ENCODE measurements at regions not wholly inside any gene's neighbourhood (a gene's known extent, or its start where the extent isn't known, plus 50 kb on each side); places are given as distances from the start of the nearest gene placed in this dataset.

GRCh38 chr1:216905137-216905536 is 181.9 kb upstream of the ESRRG start:
- Histone ChIP-seq H2AFZ (no peak overlapping the region), H3K4me3 (no peak overlapping the region), H3K27ac (no peak overlapping the region), H3K9me2 (ENCODE audit: insufficient read depth) (no peaks in the 10 kb centered on the region), H3K9me3 (ENCODE audit: low read depth) (no peaks in the 10 kb centered on the region), H3K4me2 (ENCODE audit: unreplicated experiment) (no peak overlapping the region), H4K20me1 (ENCODE audit: insufficient read depth) (no peaks in the 10 kb centered on the region), H3F3A (ENCODE audit: insufficient read depth) (no peaks in the 10 kb centered on the region), H3K4me1 (ENCODE audit: insufficient read depth) (no peaks in the 10 kb centered on the region), H3K79me2 (ENCODE audit: insufficient read depth) (no peaks in the 10 kb centered on the region), H3K36me3 (ENCODE audit: low read depth) (no peaks in the 10 kb centered on the region), H3K27me3 (replicated peaks; ENCODE audit: insufficient read depth) (no peaks in the 10 kb centered on the region), H3K9ac (no peak overlapping the region)
- TF ChIP-seq EZH2phosphoT487 (IDR thresholded peaks at IDR 0.05; ENCODE audit: insufficient read depth, low read depth) (no peak), EZH2 (IDR thresholded peaks at IDR 0.05; ENCODE audit: insufficient read depth, poor library complexity, severe bottlenecking) (no peak)
- 39 to 51% methylated on average over 5 of the region's 5 CpGs for WGBS, 2 experiments (ENCODE audit: low coverage in 1 of 2, low lambda C conversion rate in 2 of 2, missing lambda C conversion rate in 2 of 2)
- in situ Hi-C loops (cut with MboI) = no loop called here
- no peak for DNase-seq

GRCh38 chr1:216904471-216904870 is 181.2 kb upstream of the ESRRG start:
- no peaks in the 10 kb centered on the region for H3K9me3 ChIP-seq (ENCODE audit: low read depth)
- no peaks in the 10 kb centered on the region for H3K9me2 ChIP-seq (ENCODE audit: insufficient read depth)
- H3K4me3 ChIP-seq = no peak overlapping the region
- H3K9ac ChIP-seq = no peak overlapping the region
- H3K27ac ChIP-seq = no peak overlapping the region
- no peaks in the 10 kb centered on the region for H3K36me3 ChIP-seq (ENCODE audit: low read depth)
- H3F3A ChIP-seq (ENCODE audit: insufficient read depth) = no peaks in the 10 kb centered on the region
- no peaks in the 10 kb centered on the region for H3K79me2 ChIP-seq (ENCODE audit: insufficient read depth)
- in situ Hi-C loops (cut with MboI) = no loop called here
- no peaks in the 10 kb centered on the region for H3K4me1 ChIP-seq (ENCODE audit: insufficient read depth)
- H3K4me2 ChIP-seq (ENCODE audit: unreplicated experiment) = no peak overlapping the region
- DNase-seq = no peak
- H4K20me1 ChIP-seq (ENCODE audit: insufficient read depth) = no peaks in the 10 kb centered on the region
- no peak overlapping the region for H2AFZ ChIP-seq
- H3K27me3 ChIP-seq (replicated peaks; ENCODE audit: insufficient read depth) = no peaks in the 10 kb centered on the region
- TF ChIP-seq EZH2 (IDR thresholded peaks at IDR 0.05; ENCODE audit: insufficient read depth, poor library complexity, severe bottlenecking) (no peak), EZH2phosphoT487 (IDR thresholded peaks at IDR 0.05; ENCODE audit: insufficient read depth, low read depth) (no peak)
- WGBS, 2 experiments (ENCODE audit: low coverage in 1 of 2, low lambda C conversion rate in 2 of 2, missing lambda C conversion rate in 2 of 2) = 40 to 43% methylated on average over 7 of the region's 7 CpGs

GRCh38 chr1:216903382-216903740 is 180.1 kb upstream of the ESRRG start:
- no peaks in the 10 kb centered on the region for H3K9me2 ChIP-seq (ENCODE audit: insufficient read depth)
- H3K27me3 ChIP-seq (replicated peaks; ENCODE audit: insufficient read depth) = no peaks in the 10 kb centered on the region
- H4K20me1 ChIP-seq (ENCODE audit: insufficient read depth) = no peaks in the 10 kb centered on the region
- H3K4me3 ChIP-seq = no peak overlapping the region
- no peak overlapping the region for H3K9ac ChIP-seq
- H3K9me3 ChIP-seq (ENCODE audit: low read depth) = no peaks in the 10 kb centered on the region
- in situ Hi-C loops (cut with MboI) = no loop called here
- 18 to 19% methylated on average over 2 of the region's 2 CpGs for WGBS, 2 experiments (ENCODE audit: low coverage in 1 of 2, low lambda C conversion rate in 2 of 2, missing lambda C conversion rate in 2 of 2)
- peak; percentile 1 for DNase-seq
- no peak overlapping the region for H3K4me2 ChIP-seq (ENCODE audit: unreplicated experiment)
- no peak overlapping the region for H3K27ac ChIP-seq
- TF ChIP-seq EZH2phosphoT487 (IDR thresholded peaks at IDR 0.05; ENCODE audit: insufficient read depth, low read depth) = no peak
- TF ChIP-seq EZH2 (IDR thresholded peaks at IDR 0.05; ENCODE audit: insufficient read depth, poor library complexity, severe bottlenecking) = no peak
- H2AFZ ChIP-seq = no peak overlapping the region
- no peaks in the 10 kb centered on the region for H3K4me1 ChIP-seq (ENCODE audit: insufficient read depth)
- H3F3A ChIP-seq (ENCODE audit: insufficient read depth) = no peaks in the 10 kb centered on the region
- no peaks in the 10 kb centered on the region for H3K36me3 ChIP-seq (ENCODE audit: low read depth)
- no peaks in the 10 kb centered on the region for H3K79me2 ChIP-seq (ENCODE audit: insufficient read depth)

GRCh38 chr1:216902669-216903381 is 179.6 kb upstream of the ESRRG start:
- Histone ChIP-seq H3K27ac (no peak overlapping the region), H3K4me1 (ENCODE audit: insufficient read depth) (no peaks in the 10 kb centered on the region)

More at GRCh38 chr1:216902669-216903381, 179.6 kb upstream of the ESRRG start:
- H3K27me3 ChIP-seq (replicated peaks; ENCODE audit: insufficient read depth) = no peaks in the 10 kb centered on the region
- no peaks in the 10 kb centered on the region for H3K9me2 ChIP-seq (ENCODE audit: insufficient read depth)
- no peak overlapping the region for H3K4me3 ChIP-seq
- DNase-seq = no peak
- TF ChIP-seq EZH2phosphoT487 (IDR thresholded peaks at IDR 0.05; ENCODE audit: insufficient read depth, low read depth) = no peak
- no peak for TF ChIP-seq EZH2 (IDR thresholded peaks at IDR 0.05; ENCODE audit: insufficient read depth, poor library complexity, severe bottlenecking)
- H3F3A ChIP-seq (ENCODE audit: insufficient read depth) = no peaks in the 10 kb centered on the region
- no peak overlapping the region for H3K9ac ChIP-seq
- no peaks in the 10 kb centered on the region for H3K36me3 ChIP-seq (ENCODE audit: low read depth)
- in situ Hi-C loops (cut with MboI) = no loop called here
- no peaks in the 10 kb centered on the region for H3K79me2 ChIP-seq (ENCODE audit: insufficient read depth)
- WGBS, 2 experiments (ENCODE audit: low coverage in 1 of 2, low lambda C conversion rate in 2 of 2, missing lambda C conversion rate in 2 of 2) = 15 to 20% methylated on average over 5 of the region's 5 CpGs
- H3K9me3 ChIP-seq (ENCODE audit: low read depth) = no peaks in the 10 kb centered on the region
- H3K4me2 ChIP-seq (ENCODE audit: unreplicated experiment) = no peak overlapping the region
- no peak overlapping the region for H2AFZ ChIP-seq
- H4K20me1 ChIP-seq (ENCODE audit: insufficient read depth) = no peaks in the 10 kb centered on the region

All from GM23248 (cell line).